ENCODE measurements at regions not wholly inside any gene's neighbourhood (a gene's known extent, or its start where the extent isn't known, plus 50 kb on each side); places are given as distances from the start of the nearest gene placed in this dataset.

- no peak overlapping the region for H3K9ac ChIP-seq (ENCODE audit: low read length)
- no peaks in the 10 kb centered on the region for H3K9me3 ChIP-seq (ENCODE audit: low read length)
- TF ChIP-seq CTCF (IDR thresholded peaks at IDR 0.05; ENCODE audit: poor library complexity, severe bottlenecking), result no peak
- no peak for TF ChIP-seq EZH2 (IDR thresholded peaks at IDR 0.05; ENCODE audit: borderline replicate concordance, insufficient read depth, low read length, poor library complexity, severe bottlenecking)
- TF ChIP-seq TAF1 (IDR thresholded peaks at IDR 0.05; ENCODE audit: low read depth), result no peak
- TF ChIP-seq, protein P1, sequence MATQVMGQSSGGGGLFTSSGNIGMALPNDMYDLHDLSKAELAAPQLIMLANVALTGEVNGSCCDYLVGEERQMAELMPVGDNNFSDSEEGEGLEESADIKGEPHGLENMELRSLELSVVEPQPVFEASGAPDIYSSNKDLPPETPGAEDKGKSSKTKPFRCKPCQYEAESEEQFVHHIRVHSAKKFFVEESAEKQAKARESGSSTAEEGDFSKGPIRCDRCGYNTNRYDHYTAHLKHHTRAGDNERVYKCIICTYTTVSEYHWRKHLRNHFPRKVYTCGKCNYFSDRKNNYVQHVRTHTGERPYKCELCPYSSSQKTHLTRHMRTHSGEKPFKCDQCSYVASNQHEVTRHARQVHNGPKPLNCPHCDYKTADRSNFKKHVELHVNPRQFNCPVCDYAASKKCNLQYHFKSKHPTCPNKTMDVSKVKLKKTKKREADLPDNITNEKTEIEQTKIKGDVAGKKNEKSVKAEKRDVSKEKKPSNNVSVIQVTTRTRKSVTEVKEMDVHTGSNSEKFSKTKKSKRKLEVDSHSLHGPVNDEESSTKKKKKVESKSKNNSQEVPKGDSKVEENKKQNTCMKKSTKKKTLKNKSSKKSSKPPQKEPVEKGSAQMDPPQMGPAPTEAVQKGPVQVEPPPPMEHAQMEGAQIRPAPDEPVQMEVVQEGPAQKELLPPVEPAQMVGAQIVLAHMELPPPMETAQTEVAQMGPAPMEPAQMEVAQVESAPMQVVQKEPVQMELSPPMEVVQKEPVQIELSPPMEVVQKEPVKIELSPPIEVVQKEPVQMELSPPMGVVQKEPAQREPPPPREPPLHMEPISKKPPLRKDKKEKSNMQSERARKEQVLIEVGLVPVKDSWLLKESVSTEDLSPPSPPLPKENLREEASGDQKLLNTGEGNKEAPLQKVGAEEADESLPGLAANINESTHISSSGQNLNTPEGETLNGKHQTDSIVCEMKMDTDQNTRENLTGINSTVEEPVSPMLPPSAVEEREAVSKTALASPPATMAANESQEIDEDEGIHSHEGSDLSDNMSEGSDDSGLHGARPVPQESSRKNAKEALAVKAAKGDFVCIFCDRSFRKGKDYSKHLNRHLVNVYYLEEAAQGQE (IDR thresholded peaks at IDR 0.05; ENCODE audit: borderline replicate concordance), result no peak
- no peak for TF ChIP-seq EP300 (conservative IDR thresholded peaks at IDR 0.05; ENCODE audit: poor library complexity, severe bottlenecking)
- H4K20me1 ChIP-seq (ENCODE audit: insufficient read depth), result no peaks in the 10 kb centered on the region
- H2AFZ ChIP-seq (ENCODE audit: low read depth, low read length), result no peak overlapping the region
- no peaks in the 10 kb centered on the region for H3K79me2 ChIP-seq (replicated peaks; ENCODE audit: insufficient read depth, low read length)
- H3K4me2 ChIP-seq (ENCODE audit: low read length), result no peak overlapping the region
- H3K9me2 ChIP-seq (ENCODE audit: insufficient read depth, low read length), result no peaks in the 10 kb centered on the region
- H3K4me3 ChIP-seq (ENCODE audit: low read length), result no peak overlapping the region
- no peaks in the 10 kb centered on the region for H3K27me3 ChIP-seq (ENCODE audit: insufficient read depth, low read depth, low read length)
- no peaks in the 10 kb centered on the region for H3K36me3 ChIP-seq (ENCODE audit: insufficient read depth, low read length)
- H3K27ac ChIP-seq (ENCODE audit: low read length), result no peak overlapping the region
- H3F3A ChIP-seq (ENCODE audit: insufficient read depth, low read length, poor library complexity, severe bottlenecking), result no peaks in the 10 kb centered on the region
Measured at GRCh38 chr6:50952092-50952907, 133.6 kb downstream of the TFAP2B start.

DNA sequence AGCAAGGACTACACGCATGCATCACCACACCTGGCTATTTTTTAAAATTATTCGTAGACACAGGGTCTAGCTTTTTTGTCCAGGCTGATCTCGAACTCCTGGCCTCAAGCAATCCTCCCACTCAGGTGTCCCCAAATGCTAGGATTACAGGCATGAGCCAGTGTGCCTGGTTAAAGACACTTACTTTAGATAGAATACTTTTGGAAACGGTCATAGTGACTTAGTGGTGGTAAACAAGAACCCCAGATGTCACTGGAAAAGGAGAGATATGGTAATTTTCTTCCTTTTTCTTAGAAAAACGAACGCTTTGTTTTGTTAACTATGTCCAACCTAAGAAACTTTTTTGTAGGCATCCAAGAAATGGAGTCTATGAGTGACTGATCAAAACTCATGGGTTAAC, 137.3 kb downstream of the TFAP2B start:
- no peaks in the 10 kb centered on the region for H3F3A ChIP-seq (ENCODE audit: insufficient read depth, low read length, poor library complexity, severe bottlenecking)
- H3K9ac ChIP-seq (ENCODE audit: low read length), result no peak overlapping the region
- H3K4me2 ChIP-seq (ENCODE audit: low read length), result no peak overlapping the region
- H4K20me1 ChIP-seq (ENCODE audit: insufficient read depth), result no peaks in the 10 kb centered on the region
- H3K4me3 ChIP-seq (ENCODE audit: low read length), result no peak overlapping the region
- no peak overlapping the region for H3K27ac ChIP-seq (ENCODE audit: low read length)
- H3K79me2 ChIP-seq (replicated peaks; ENCODE audit: insufficient read depth, low read length), result no peaks in the 10 kb centered on the region
- H3K36me3 ChIP-seq (ENCODE audit: insufficient read depth, low read length), result no peaks in the 10 kb centered on the region
- H3K9me3 ChIP-seq (ENCODE audit: low read length), result no peaks in the 10 kb centered on the region
- H3K27me3 ChIP-seq (ENCODE audit: insufficient read depth, low read depth, low read length), result no peaks in the 10 kb centered on the region
- TF ChIP-seq SMC3 (conservative IDR thresholded peaks at IDR 0.05; ENCODE audit: poor library complexity) (no peak), POLR2AphosphoS5 (IDR thresholded peaks at IDR 0.05) (no peak), MXI1 (conservative IDR thresholded peaks at IDR 0.05; ENCODE audit: poor library complexity, severe bottlenecking) (no peak), TAF1 (IDR thresholded peaks at IDR 0.05; ENCODE audit: low read depth) (no peak), RAD21 (conservative IDR thresholded peaks at IDR 0.05) (no peak), EZH2 (IDR thresholded peaks at IDR 0.05; ENCODE audit: borderline replicate concordance, insufficient read depth, low read length, poor library complexity, severe bottlenecking) (no peak), EP300 (conservative IDR thresholded peaks at IDR 0.05; ENCODE audit: poor library complexity, severe bottlenecking) (no peak), CTCF (IDR thresholded peaks at IDR 0.05; ENCODE audit: poor library complexity, severe bottlenecking) (no peak)
- TF ChIP-seq, protein P1 (IDR thresholded peaks at IDR 0.05; ENCODE audit: borderline replicate concordance), result no peak
- no peak overlapping the region for H2AFZ ChIP-seq (ENCODE audit: low read depth, low read length)
- H3K9me2 ChIP-seq (ENCODE audit: insufficient read depth, low read length), result no peaks in the 10 kb centered on the region

All from neural cell (in vitro differentiated cells).